G401.6 (cell line): ENCODE measurements at regions not wholly inside any gene's neighbourhood (a gene's known extent, or its start where the extent isn't known, plus 50 kb on each side); places are given as distances from the start of the nearest gene placed in this dataset.
"Not testable (repeated sequence)": the region's sequence is repeated elsewhere in the genome, so short reads cannot be mapped to it uniquely, and the experiment has no call there.

Experiments used
- FAIRE-seq: peaks from 2 replicates; lab custom pipeline; 2012; peaks lifted over from hg19 to GRCh38; lab: Jason Lieb, UNC

GRCh38 chr3:86887876-86888275 lies 103.1 kb downstream of the VGLL3 start:
- FAIRE-seq, result no peak

GRCh38 chr3:86880066-86880465 lies 110.9 kb downstream of the VGLL3 start:
- FAIRE-seq, result no peak

- FAIRE-seq, result not testable (repeated sequence)
These were observed 114.3 kb downstream of the VGLL3 start for GRCh38 chr3:86876504-86877181.

GRCh38 chr3:86874790-86875189 lies 116.2 kb downstream of the VGLL3 start:
- not testable (repeated sequence) for FAIRE-seq

- FAIRE-seq, result no peak
These were observed 121.4 kb downstream of the VGLL3 start for GRCh38 chr3:86869566-86869965.

- FAIRE-seq, result no peak
These were observed 123.0 kb downstream of the VGLL3 start for GRCh38 chr3:86867982-86868381.

- no peak for FAIRE-seq
These were observed 125.4 kb downstream of the VGLL3 start for GRCh38 chr3:86865506-86865905.

- no peak for FAIRE-seq
These were observed 134.2 kb downstream of the VGLL3 start for GRCh38 chr3:86856711-86857110.

- no peak for FAIRE-seq
These were observed 141.0 kb downstream of the VGLL3 start for GRCh38 chr3:86849991-86850390.

GRCh38 chr3:86845726-86846125 lies 145.2 kb downstream of the VGLL3 start:
- FAIRE-seq, result no peak

- no peak for FAIRE-seq
These were observed 152.0 kb downstream of the VGLL3 start for GRCh38 chr3:86838927-86839326.

- no peak for FAIRE-seq
These were observed 153.1 kb downstream of the VGLL3 start for GRCh38 chr3:86837871-86838270.

GRCh38 chr3:86830566-86830965 lies 160.4 kb downstream of the VGLL3 start:
- FAIRE-seq, result no peak

- no peak for FAIRE-seq
These were observed 162.2 kb downstream of the VGLL3 start for GRCh38 chr3:86828751-86829150.

GRCh38 chr3:86827582-86827981 lies 163.4 kb downstream of the VGLL3 start:
- FAIRE-seq, result not testable (repeated sequence)

- no peak for FAIRE-seq
These were observed 164.7 kb downstream of the VGLL3 start for GRCh38 chr3:86826292-86826691.

GRCh38 chr3:86815880-86816279 lies 175.1 kb downstream of the VGLL3 start:
- no peak for FAIRE-seq

- no peak for FAIRE-seq
These were observed 175.9 kb downstream of the VGLL3 start for GRCh38 chr3:86814918-86815655.

- no peak for FAIRE-seq
These were observed 176.6 kb downstream of the VGLL3 start for GRCh38 chr3:86814321-86814720.

- FAIRE-seq, result no peak
These were observed 189.0 kb downstream of the VGLL3 start for GRCh38 chr3:86801921-86802320.

GRCh38 chr3:86801066-86801465 lies 189.9 kb downstream of the VGLL3 start:
- no peak for FAIRE-seq

- no peak for FAIRE-seq
These were observed 190.8 kb downstream of the VGLL3 start for GRCh38 chr3:86800116-86800515.

GRCh38 chr3:86797946-86798345 lies 193.0 kb downstream of the VGLL3 start:
- FAIRE-seq, result no peak
